ENCODE measurements at regions not wholly inside any gene's neighbourhood (a gene's known extent, or its start where the extent isn't known, plus 50 kb on each side); places are given as distances from the start of the nearest gene placed in this dataset.

DNA sequence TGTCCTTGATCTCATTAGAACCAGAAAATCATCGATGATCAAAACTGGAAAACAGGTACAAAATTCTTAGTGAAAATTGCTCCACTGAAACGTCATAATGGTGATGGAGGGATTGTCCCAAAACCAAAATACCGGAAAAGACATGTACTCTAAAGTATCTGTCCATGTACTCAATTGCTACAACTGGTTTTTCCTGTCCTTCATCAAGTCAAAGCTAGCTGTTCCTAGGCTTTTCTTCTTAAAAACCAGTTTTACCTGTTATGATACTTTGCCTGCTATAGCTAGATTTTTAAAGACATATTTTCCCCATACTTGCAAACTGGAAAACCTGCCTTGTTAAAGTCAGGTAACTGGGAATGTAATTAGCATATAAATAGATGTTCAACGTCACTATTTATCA lies 50.5 kb upstream of the LRRC1 start:
- no peak for DNase-seq (ENCODE audit: low spot score)

DNA sequence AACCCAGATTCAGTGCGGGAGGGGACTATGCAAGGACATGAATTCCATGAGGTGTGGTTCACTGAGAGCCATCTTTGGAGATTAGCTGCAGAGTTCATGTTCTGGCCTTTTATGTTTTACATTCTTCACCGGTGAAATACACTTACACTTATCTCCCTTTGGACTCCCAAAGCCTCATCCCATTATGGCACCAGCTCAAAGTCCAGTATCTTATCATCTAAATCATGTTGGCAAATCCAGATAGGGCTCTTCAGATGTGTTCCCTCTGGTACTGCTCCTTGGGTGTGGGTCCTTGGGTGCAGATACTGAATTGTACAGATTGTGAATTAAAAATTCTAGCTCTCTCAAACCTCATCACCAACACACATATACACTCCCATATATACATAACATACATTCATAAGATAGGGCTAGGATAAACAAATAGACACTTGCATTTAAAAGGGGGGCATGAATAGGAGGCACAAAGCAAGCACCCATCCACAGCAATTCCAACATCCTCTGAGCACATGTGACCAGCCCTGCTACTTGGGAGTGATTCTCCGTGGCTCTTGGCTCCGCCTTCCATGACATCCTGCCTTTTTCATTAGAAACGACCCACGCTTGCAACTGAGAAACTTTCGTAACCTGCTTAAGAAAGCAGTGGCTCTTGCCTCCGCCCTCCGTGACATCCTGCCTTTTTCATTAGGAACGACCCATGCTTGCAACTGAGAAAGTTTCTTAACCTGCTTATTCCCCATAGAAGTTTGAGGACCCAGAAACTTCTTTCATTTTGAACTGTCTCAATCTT lies 53.6 kb upstream of the LRRC1 start:
- no peak for DNase-seq (ENCODE audit: low spot score)

- DNase-seq (ENCODE audit: low spot score): no peak
Measured at GRCh38 chr6:53737746-53738145, 57.1 kb upstream of the LRRC1 start.

- DNase-seq (ENCODE audit: low spot score): no peak
Measured at GRCh38 chr6:53735896-53736295, 58.9 kb upstream of the LRRC1 start.

DNA sequence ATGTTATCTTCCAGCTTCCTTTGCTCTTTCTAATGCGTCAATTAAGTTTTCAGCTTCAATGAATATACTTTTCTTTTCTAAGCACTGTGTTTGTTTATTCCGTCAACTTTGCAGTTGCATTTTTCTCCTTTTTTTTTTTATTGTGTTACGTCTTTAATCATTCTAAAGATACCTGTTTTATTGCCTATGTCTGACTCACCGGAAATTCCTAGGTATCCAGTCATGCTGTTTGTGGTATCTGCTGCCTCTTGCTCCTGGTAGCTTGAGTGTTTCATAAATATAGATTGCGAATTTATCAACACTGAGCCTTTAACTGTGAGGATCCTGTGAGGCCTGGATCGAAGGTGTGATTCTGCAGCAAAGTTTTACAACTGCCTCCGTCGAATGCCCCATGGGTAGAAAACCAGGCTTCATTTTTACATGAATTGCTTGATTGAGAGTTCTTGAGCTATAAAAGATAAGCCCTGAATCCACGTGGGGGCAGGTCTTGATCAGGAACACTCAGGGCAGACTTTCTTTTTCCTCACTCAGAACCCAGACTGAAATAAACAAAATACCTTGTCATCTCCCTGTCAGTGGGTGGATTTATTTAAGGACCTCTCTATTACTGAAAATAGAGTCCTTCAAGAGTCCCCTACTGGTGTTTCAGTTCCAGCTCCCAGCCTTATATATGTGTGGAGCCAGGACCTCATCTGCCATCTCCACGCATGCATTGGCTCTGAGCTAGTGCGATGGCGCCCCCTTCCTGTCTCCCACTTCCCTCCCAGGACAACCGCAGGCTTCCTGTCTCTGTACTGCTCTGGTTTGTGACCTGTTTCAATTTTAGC lies 60.1 kb upstream of the LRRC1 start:
- no peak for DNase-seq (ENCODE audit: low spot score)

DNA sequence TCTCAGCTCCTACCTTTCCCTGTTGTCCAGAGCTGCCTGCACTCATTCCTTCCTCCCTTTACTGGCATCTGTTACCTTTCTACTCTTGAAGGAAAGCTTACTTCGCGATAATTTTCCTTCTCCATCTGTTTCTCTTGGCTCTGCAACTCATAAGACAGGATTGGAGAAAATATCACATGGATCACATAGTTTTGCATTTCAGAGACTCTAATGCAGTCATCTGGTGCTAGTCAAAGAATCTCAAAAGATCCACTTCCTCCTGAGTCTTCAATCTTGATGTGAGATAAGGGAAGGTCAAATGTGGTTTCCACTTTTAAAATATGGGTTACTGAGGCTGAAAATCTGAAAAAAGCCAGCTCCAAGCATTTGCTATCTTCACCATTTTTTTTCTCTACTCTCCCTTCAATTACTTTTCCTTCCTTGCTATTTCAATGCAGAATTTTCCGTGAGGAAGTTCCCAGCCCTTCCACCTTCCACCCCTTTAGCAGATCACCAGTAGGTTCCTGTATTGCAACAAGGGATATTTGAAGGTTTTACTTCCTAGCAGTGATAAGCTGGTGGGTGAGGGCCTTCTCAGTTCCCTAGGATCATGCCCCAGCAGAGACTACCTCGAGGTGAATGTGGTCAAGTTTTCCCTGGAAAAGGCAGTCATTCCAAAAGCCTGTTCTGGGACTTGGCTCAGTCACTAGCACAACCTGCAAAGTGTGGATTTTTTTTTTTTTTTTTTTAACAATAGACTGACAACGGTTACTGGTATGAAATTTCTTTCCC lies 62.8 kb upstream of the LRRC1 start:
- no peak for DNase-seq (ENCODE audit: low spot score)

- DNase-seq (ENCODE audit: low spot score): no peak
Measured at GRCh38 chr6:53730767-53731166, 64.0 kb upstream of the LRRC1 start.

GRCh38 chr6:53728570-53729194 lies 63.1 kb upstream of the KLHL31 start:
- peak; percentile 56 for DNase-seq (ENCODE audit: low spot score)

- no peak for DNase-seq (ENCODE audit: low spot score)
Measured at GRCh38 chr6:53727748-53728147, 62.2 kb upstream of the KLHL31 start.

DNA sequence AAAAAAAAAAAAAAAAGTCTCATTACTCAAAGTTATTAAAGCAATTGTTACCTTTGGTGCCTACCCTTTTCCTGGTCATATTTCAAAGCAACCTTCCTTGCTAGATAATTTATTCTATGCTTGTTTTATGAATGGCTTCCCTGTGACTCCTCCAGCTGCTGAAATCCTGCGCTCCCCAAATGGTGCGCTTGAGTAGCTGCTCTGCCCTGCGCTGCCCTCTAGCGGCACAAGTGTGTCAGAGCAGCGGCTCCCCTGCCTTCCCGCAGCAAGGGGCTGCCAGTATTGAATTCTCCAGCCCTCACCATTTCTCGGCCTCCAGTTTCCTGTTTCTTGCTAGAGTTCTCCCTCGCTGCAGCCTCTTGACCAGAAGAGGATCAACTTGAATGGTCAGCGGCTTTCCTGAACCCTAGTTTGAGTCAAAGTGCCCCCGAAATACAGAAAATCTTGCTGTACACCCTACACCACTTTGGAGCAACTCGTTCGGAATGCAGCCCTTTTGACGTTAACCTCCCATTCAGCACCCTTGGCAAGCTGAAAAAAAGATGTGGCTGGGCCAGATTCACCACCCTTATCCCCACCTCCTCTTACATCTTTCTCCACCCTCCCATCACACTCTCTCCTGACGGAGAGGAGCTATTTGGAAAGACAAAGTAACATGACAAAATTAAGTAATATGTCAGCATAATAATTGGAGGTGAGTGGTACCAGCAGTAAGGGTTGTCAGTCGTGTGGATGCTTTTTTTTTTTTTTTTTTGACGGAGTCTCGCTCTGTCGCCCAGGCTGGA lies 60.4 kb upstream of the KLHL31 start:
- peak; percentile 74 for DNase-seq (ENCODE audit: low spot score)

- DNase-seq (ENCODE audit: low spot score): no peak
Measured at GRCh38 chr6:53724501-53724900, 58.9 kb upstream of the KLHL31 start.

- DNase-seq (ENCODE audit: low spot score): no peak
Measured at GRCh38 chr6:53723331-53723730, 57.8 kb upstream of the KLHL31 start.

GRCh38 chr6:53721766-53722165 lies 56.2 kb upstream of the KLHL31 start:
- no peak for DNase-seq (ENCODE audit: low spot score)

DNA sequence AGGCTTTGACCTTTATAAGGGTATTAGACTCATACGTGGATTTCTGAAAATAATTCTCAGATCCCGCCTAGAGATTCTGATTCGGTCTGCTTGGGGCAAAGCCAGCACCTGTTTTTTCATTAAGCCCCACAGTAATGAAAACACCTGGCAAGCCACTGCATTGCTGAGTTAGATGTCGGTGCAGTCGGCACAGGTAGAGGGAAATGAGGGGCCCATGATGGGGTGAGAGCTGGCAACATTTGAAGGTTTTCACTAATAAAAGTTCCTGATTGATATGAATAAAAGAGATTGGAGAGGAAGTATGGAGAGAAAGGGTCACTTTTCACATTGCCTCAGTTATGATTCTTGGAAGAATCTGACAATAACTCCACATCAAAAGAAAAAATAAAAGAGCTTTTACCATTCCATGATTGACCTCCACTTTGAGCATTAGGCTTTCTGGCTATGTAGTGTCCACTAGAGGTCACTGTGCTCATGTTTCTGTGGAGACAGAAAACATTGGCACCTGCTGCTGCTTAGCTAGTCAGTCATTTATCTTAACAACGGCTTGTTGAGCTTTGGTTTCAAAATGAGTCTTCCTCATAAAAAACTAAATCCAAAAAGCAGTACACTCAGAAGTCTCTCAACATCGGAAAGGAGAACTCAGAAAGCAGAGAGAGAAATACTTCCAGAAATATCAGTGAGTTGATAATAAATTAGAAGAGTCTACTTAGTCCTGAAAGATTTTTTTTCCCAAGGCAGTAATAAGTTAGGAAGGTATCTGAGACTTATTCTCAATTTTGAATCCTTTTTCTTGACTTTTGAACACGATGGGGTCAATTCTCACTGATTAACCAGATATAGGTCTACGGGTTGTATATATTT lies 53.3 kb upstream of the KLHL31 start:
- DNase-seq (ENCODE audit: low spot score): peak; percentile 55

GRCh38 chr6:53717566-53717965 lies 52.0 kb upstream of the KLHL31 start:
- DNase-seq (ENCODE audit: low spot score): no peak

- DNase-seq (ENCODE audit: low spot score): no peak
Measured at GRCh38 chr6:53715434-53715833, 49.9 kb upstream of the KLHL31 start.

All from putamen (tissue), 1 donor.